B cell (primary cell): ENCODE measurements at regions not wholly inside any gene's neighbourhood (a gene's known extent, or its start where the extent isn't known, plus 50 kb on each side); places are given as distances from the start of the nearest gene placed in this dataset.

Experiments used
- ATAC-seq: fragments of 200-7000 bp; cut with Tn5 transposase; one replicate; pipeline ENCODE4 v1.10.0; 2021; ENCODE audit warnings: low read depth, mild to moderate bottlenecking, moderate number of reproducible peaks, moderate library complexity
- CTCF ChIA-PET: fragments of 350-600 bp; sonication (Branson Sonifier 250); formaldehyde crosslinking; loops from one replicate; lab custom pipeline; 2021; ENCODE audit warnings: antibody characterized with exemption, inconsistent platforms; lab: Charles Lee
- POLR2A ChIA-PET: fragments of 350-600 bp; sonication (Branson Sonifier 250); formaldehyde crosslinking; loops from one replicate; lab custom pipeline; 2021; ENCODE audit warnings: antibody characterized with exemption; lab: Charles Lee
- DNase-seq: peaks from one replicate; pipeline ENCODE4 v3.0.0; 2013
- H2AFZ ChIP-seq: 2 replicates; pipeline ENCODE4 v1.6.1; 2012; ENCODE audit warnings: mild to moderate bottlenecking, low read depth, low read length; ENCODE audit not compliant: insufficient read depth, poor library complexity, severe bottlenecking
- H3K27ac ChIP-seq, 2 donors: 1 replicate in 1 of 2; 2 replicates in 1 of 2; pipeline ENCODE4 v1.5.1; 2012 to 2013; ENCODE audit warnings: low read length in 2 of 2, mild to moderate bottlenecking in 2 of 2, moderate library complexity in 1 of 2
- H3K27me3 ChIP-seq, 4 experiments: fragments of 200-600 bp in 1 of 4; sonication (generic) in 1 of 4; replicated peaks in 1 of 4; 1 replicate in 2 of 4; 2 replicates in 2 of 4; pipeline versions ENCODE4 v1.6.1 to v1.7.0; 2013 to 2016; ENCODE audit warnings: low read length in 3 of 4, mild to moderate bottlenecking in 2 of 4, mixed read lengths in 1 of 4, moderate library complexity in 1 of 4; ENCODE audit not compliant: insufficient read depth in 4 of 4, control insufficient read depth in 3 of 4; ENCODE audit errors: control extremely low read depth in 1 of 4
- H3K36me3 ChIP-seq, 2 experiments: replicated peaks in 1 of 2; 1 replicate in 1 of 2; 2 replicates in 1 of 2; pipeline versions ENCODE4 v1.6.1 to v1.7.1; 2013; ENCODE audit warnings: low read length in 1 of 2; ENCODE audit not compliant: insufficient read depth in 2 of 2, control insufficient read depth in 1 of 2; ENCODE audit errors: control extremely low read depth in 1 of 2, extremely low read depth in 1 of 2
- H3K4me1 ChIP-seq, 2 donors: fragments of 200-600 bp in 1 of 2; sonication (generic) in 1 of 2; 1 replicate in 1 of 2; 2 replicates in 1 of 2; pipeline versions ENCODE4 v1.5.1 to v1.6.1; 2013 to 2017; ENCODE audit warnings: low read length in 2 of 2; ENCODE audit not compliant: control insufficient read depth in 2 of 2, insufficient read depth in 2 of 2
- H3K4me2 ChIP-seq: replicated peaks from 2 replicates; pipeline ENCODE3; 2012; ENCODE audit warnings: mild to moderate bottlenecking, low read depth, low read length; ENCODE audit not compliant: poor library complexity, severe bottlenecking
- H3K4me3 ChIP-seq, 5 experiments: fragments of 200-600 bp in 1 of 5; sonication (generic) in 1 of 5; 1 replicate in 3 of 5; 2 replicates in 2 of 5; pipeline versions ENCODE4 v1.5.1 to v1.7.0; 2011 to 2016; ENCODE audit warnings: low read length in 4 of 5, mild to moderate bottlenecking in 4 of 5, low read depth in 2 of 5, control low read depth in 1 of 5, moderate library complexity in 1 of 5; ENCODE audit not compliant: insufficient read depth in 1 of 5; ENCODE audit errors: control extremely low read depth in 1 of 5, extremely low read depth in 1 of 5
- H3K79me2 ChIP-seq: fragments of 200-600 bp; sonication (generic); one replicate; pipeline ENCODE4 v1.6.0; 2016; ENCODE audit warnings: low read length; ENCODE audit not compliant: control insufficient read depth, insufficient read depth
- H3K9ac ChIP-seq: fragments of 200-600 bp; sonication (generic); 2 replicates; pipeline ENCODE4 v1.6.1; 2017; ENCODE audit warnings: mild to moderate bottlenecking, low read length, moderate library complexity
- H3K9me3 ChIP-seq, 3 donors: one replicate each; pipeline versions ENCODE4 v1.6.1 to v1.7.1; 2013; ENCODE audit warnings: low read length in 2 of 3; ENCODE audit not compliant: control insufficient read depth in 2 of 3, insufficient read depth in 1 of 3; ENCODE audit errors: control extremely low read depth in 1 of 3
- H4K20me1 ChIP-seq: 2 replicates; pipeline ENCODE4 v1.6.0; 2012; ENCODE audit warnings: mild to moderate bottlenecking, low read length; ENCODE audit not compliant: insufficient read depth, control insufficient read depth, poor library complexity, severe bottlenecking
- H3K27ac Mint-ChIP-seq: one replicate; pipeline ENCODE4 v1.8.0; 2021; ENCODE audit warnings: mixed read lengths
- H3K27me3 Mint-ChIP-seq: one replicate; pipeline ENCODE4 v1.8.0; 2021; ENCODE audit warnings: mixed read lengths
- H3K4me1 Mint-ChIP-seq: one replicate; pipeline ENCODE4 v1.8.0; 2021; ENCODE audit warnings: mixed read lengths
- H3K4me3 Mint-ChIP-seq: one replicate; pipeline ENCODE4 v1.8.0; 2021; ENCODE audit warnings: mixed read lengths
- H3K9me3 Mint-ChIP-seq: one replicate; pipeline ENCODE4 v1.8.0; 2022; ENCODE audit warnings: mixed read lengths; ENCODE audit not compliant: insufficient read depth
- CTCF ChIP-seq: fragments of 200-600 bp; IDR thresholded peaks from one replicate; pipeline ENCODE4 v1.8.0; 2022; ENCODE audit warnings: antibody characterized with exemption, mild to moderate bottlenecking
- EZH2 ChIP-seq: IDR thresholded peaks from 2 replicates; pipeline ENCODE4 v1.6.1; 2012; ENCODE audit warnings: borderline replicate concordance, low read depth, mild to moderate bottlenecking, moderate library complexity, low read length; ENCODE audit not compliant: insufficient read depth, poor library complexity, severe bottlenecking
- WGBS: methylation state at CpG from one replicate; pipeline ENCODE4 v1.1.5; 2013; ENCODE audit warnings: missing lambda C conversion rate; ENCODE audit not compliant: insufficient coverage; 5-methylcytosine and 5-hydroxymethylcytosine counted together
- intact Hi-C: fragments of 100-400 bp; cut with micrococcal nuclease; formaldehyde crosslinking; loops from one replicate; pipeline ENCODE4 v1.10.0; 2022

DNA sequence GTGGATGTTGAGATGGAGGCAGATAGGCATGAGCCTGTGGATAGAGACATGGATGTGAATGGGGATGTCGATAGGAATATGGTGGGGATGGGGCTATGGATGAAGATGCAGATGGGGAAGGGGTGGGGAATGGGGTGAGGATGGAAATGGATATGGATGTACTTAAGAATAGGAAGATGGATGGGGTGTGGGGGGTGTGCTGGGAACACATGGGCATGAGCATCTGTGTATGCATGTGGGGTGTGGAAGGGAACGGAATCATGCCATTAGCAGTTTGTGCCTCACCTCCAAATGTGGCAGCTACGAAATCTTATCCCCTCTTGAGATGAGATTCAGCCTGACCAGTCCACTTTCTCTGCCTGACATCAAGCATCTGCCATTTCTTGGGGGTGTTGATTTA, 359.5 kb upstream of the MGMT start:
- H3K79me2 ChIP-seq, result no peaks in the 10 kb centered on the region
- H3K9me3 ChIP-seq, result peaks cover 0 to 3% (median 0%) of the 10 kb centered on the region in 3 donors
- no peak overlapping the region for H2AFZ ChIP-seq
- no peak for DNase-seq
- 95% methylated on average over 1 of the region's 3 CpGs for WGBS
- no peak overlapping the region for H3K27ac ChIP-seq
- POLR2A ChIA-PET, result no interaction called here
- ATAC-seq, result no peak
- no peaks in the 10 kb centered on the region for H3K4me1 Mint-ChIP-seq
- H3K4me1 ChIP-seq, result no peaks in the 10 kb centered on the region
- H3K4me2 ChIP-seq, result no peak overlapping the region
- CTCF ChIA-PET, result no interaction called here
- no peaks in the 10 kb centered on the region for H4K20me1 ChIP-seq
- no peak overlapping the region for H3K4me3 Mint-ChIP-seq
- no peak overlapping the region for H3K4me3 ChIP-seq
- H3K9ac ChIP-seq, result no peak overlapping the region
- H3K27me3 Mint-ChIP-seq, result peaks cover 3% of the 10 kb centered on the region
- intact Hi-C loops, result no loop called here
- no peaks in the 10 kb centered on the region for H3K9me3 Mint-ChIP-seq
- TF ChIP-seq CTCF, result no peak
- TF ChIP-seq EZH2, result no peak
- H3K27ac Mint-ChIP-seq, result no peak overlapping the region
- no peaks in the 10 kb centered on the region for H3K36me3 ChIP-seq
- H3K27me3 ChIP-seq, result no peaks in the 10 kb centered on the region

- Histone ChIP-seq H3K36me3 (no peaks in the 10 kb centered on the region), H3K4me3 (no peak overlapping the region), H3K27ac (no peak overlapping the region), H3K4me1 (no peaks in the 10 kb centered on the region), H4K20me1 (no peaks in the 10 kb centered on the region), H2AFZ (no peak overlapping the region), H3K27me3 (no peaks in the 10 kb centered on the region), H3K9ac (no peak overlapping the region), H3K9me3 (peaks cover 0 to 3% (median 0%) of the 10 kb centered on the region in 3 donors), H3K4me2 (no peak overlapping the region), H3K79me2 (no peaks in the 10 kb centered on the region)
- Mint-ChIP-seq H3K9me3 (no peaks in the 10 kb centered on the region), H3K27ac (no peak overlapping the region), H3K4me1 (no peaks in the 10 kb centered on the region), H3K27me3 (peaks cover 3% of the 10 kb centered on the region), H3K4me3 (no peak overlapping the region)
- ChIA-PET POLR2A (no interaction called here), CTCF (no interaction called here)
- WGBS, result 99% methylated on average over 5 of the region's 6 CpGs
- no peak for TF ChIP-seq EZH2
- intact Hi-C loops, result no loop called here
- ATAC-seq (no peak), DNase-seq (no peak)
Observed at GRCh38 chr10:129108378-129108777, 358.7 kb upstream of the MGMT start.
